Astrocyte of the spinal cord (primary cell): ENCODE measurements at regions not wholly inside any gene's neighbourhood (a gene's known extent, or its start where the extent isn't known, plus 50 kb on each side); places are given as distances from the start of the nearest gene placed in this dataset.

Experiments used
- DNase-seq: peaks from one replicate; pipeline ENCODE4 v3.0.0; 2011; ENCODE audit warnings: low read depth, low spot score
- H3K4me3 ChIP-seq: 2 replicates; pipeline ENCODE4 v1.5.1; 2011; ENCODE audit warnings: low read depth, mild to moderate bottlenecking, low read length, moderate library complexity
- CTCF ChIP-seq: IDR thresholded peaks from 2 replicates; pipeline ENCODE4 v1.5.1; 2012; ENCODE audit warnings: low read depth, mild to moderate bottlenecking, low read length, inconsistent platforms
- in situ Hi-C: cut with HindIII; loops from 2 replicates; pipeline ENCODE4 v1.10.0; 2017; ENCODE audit warnings: low sequenced_read_pairs

GRCh38 chr4:66298569-66298968 is 628.3 kb upstream of the EPHA5 start:
- H3K4me3 ChIP-seq: no peak overlapping the region
- TF ChIP-seq CTCF: no peak
- in situ Hi-C loops: no loop called here
- no peak for DNase-seq

- in situ Hi-C loops: no loop called here
- TF ChIP-seq CTCF: no peak
- no peak overlapping the region for H3K4me3 ChIP-seq
- no peak for DNase-seq
These were observed 627.4 kb upstream of the EPHA5 start for GRCh38 chr4:66297703-66298102.

DNA sequence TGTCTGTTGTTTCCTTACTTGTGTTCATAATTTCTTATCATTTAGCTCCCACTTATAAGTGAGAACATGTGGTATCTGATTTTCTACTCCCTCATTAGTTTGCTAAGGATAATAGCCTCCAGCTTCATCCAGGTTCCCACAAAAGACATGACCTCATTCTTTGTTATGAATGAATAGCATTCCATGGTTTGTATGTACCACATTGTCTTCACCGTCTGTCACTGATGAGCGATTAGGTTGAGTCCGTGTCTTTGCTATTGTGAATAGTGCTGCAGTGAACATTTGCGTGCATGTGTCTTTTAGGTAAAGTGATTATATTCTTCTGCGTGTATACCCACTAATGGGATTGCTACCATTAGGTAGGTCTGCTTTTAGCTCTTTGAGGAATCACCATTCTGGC is 624.3 kb upstream of the EPHA5 start:
- DNase-seq: peak; percentile 14
- in situ Hi-C loops: no loop called here
- H3K4me3 ChIP-seq: no peak overlapping the region
- no peak for TF ChIP-seq CTCF

GRCh38 chr4:66284991-66285451 is 614.7 kb upstream of the EPHA5 start:
- no peak for TF ChIP-seq CTCF
- DNase-seq: no peak
- H3K4me3 ChIP-seq: no peak overlapping the region
- in situ Hi-C loops: no loop called here

- no peak for DNase-seq
- no peak for TF ChIP-seq CTCF
- H3K4me3 ChIP-seq: no peak overlapping the region
- in situ Hi-C loops: no loop called here
These were observed 608.8 kb upstream of the EPHA5 start for GRCh38 chr4:66279084-66279483.

- no peak for TF ChIP-seq CTCF
- H3K4me3 ChIP-seq: no peak overlapping the region
- DNase-seq: peak; percentile 12
- in situ Hi-C loops: no loop called here
These were observed 605.2 kb upstream of the EPHA5 start for GRCh38 chr4:66275411-66276038.
